Dendritic cell treated with granulocyte-macrophage colony-stimulating factor and Interleukin-4, amounts not matched to agents 40 ng/mL and 50 ng/mL, for 4 days (primary cell): ENCODE measurements at regions not wholly inside any gene's neighbourhood (a gene's known extent, or its start where the extent isn't known, plus 50 kb on each side); places are given as distances from the start of the nearest gene placed in this dataset.

Experiments used
- H3K27ac Mint-ChIP-seq: one replicate; pipeline ENCODE4 v1.8.0; 2022; ENCODE audit warnings: mild to moderate bottlenecking, mixed read lengths
- H3K27me3 Mint-ChIP-seq: one replicate; pipeline ENCODE4 v1.8.0; 2022; ENCODE audit warnings: mild to moderate bottlenecking, mixed read lengths
- H3K36me3 Mint-ChIP-seq: one replicate; pipeline ENCODE4 v1.8.0; 2022; ENCODE audit warnings: low read depth, mixed read lengths
- H3K4me1 Mint-ChIP-seq: one replicate; pipeline ENCODE4 v1.8.0; 2022; ENCODE audit warnings: low read depth, mixed read lengths
- H3K4me3 Mint-ChIP-seq: one replicate; pipeline ENCODE4 v1.8.0; 2022; ENCODE audit warnings: mild to moderate bottlenecking, moderate library complexity, mixed read lengths
- H3K9me3 Mint-ChIP-seq: one replicate; pipeline ENCODE4 v1.8.0; 2022; ENCODE audit warnings: mixed read lengths
- intact Hi-C: fragments of 100-400 bp; cut with micrococcal nuclease; formaldehyde crosslinking; loops from one replicate; pipeline ENCODE4 v1.15.0; 2022

GRCh38 chr20:10752206-10752605, 78.4 kb upstream of the JAG1 start:
- intact Hi-C loops, result no loop called here
- H3K9me3 Mint-ChIP-seq, result no peaks in the 10 kb centered on the region

GRCh38 chr20:10754824-10755223, 81.0 kb upstream of the JAG1 start:
- intact Hi-C loops, result no loop called here
- peaks cover 5% of the 10 kb centered on the region for H3K27me3 Mint-ChIP-seq
- no peaks in the 10 kb centered on the region for H3K9me3 Mint-ChIP-seq
- no peaks in the 10 kb centered on the region for H3K4me1 Mint-ChIP-seq
- H3K36me3 Mint-ChIP-seq, result no peaks in the 10 kb centered on the region
- no peak overlapping the region for H3K27ac Mint-ChIP-seq
- H3K4me3 Mint-ChIP-seq, result no peak overlapping the region

More at GRCh38 chr20:10752206-10752605, 78.4 kb upstream of the JAG1 start:
- H3K27ac Mint-ChIP-seq, result no peak overlapping the region
- no peaks in the 10 kb centered on the region for H3K4me1 Mint-ChIP-seq
- H3K4me3 Mint-ChIP-seq, result no peak overlapping the region
- peaks cover 5% of the 10 kb centered on the region for H3K27me3 Mint-ChIP-seq
- H3K36me3 Mint-ChIP-seq, result no peaks in the 10 kb centered on the region

- no peaks in the 10 kb centered on the region for H3K36me3 Mint-ChIP-seq
- H3K27me3 Mint-ChIP-seq, result peaks cover 5% of the 10 kb centered on the region
- H3K27ac Mint-ChIP-seq, result no peak overlapping the region
- H3K4me3 Mint-ChIP-seq, result no peak overlapping the region
- intact Hi-C loops, result no loop called here
- H3K9me3 Mint-ChIP-seq, result no peaks in the 10 kb centered on the region
- no peaks in the 10 kb centered on the region for H3K4me1 Mint-ChIP-seq
Observed at GRCh38 chr20:10758446-10758845, 84.6 kb upstream of the JAG1 start.

GRCh38 chr20:10761232-10761631, 87.4 kb upstream of the JAG1 start:
- Mint-ChIP-seq H3K9me3 (no peaks in the 10 kb centered on the region), H3K36me3 (no peaks in the 10 kb centered on the region), H3K4me3 (no peak overlapping the region), H3K4me1 (no peaks in the 10 kb centered on the region), H3K27me3 (no peaks in the 10 kb centered on the region), H3K27ac (no peak overlapping the region)
- intact Hi-C loops, result no loop called here

GRCh38 chr20:10761786-10762185, 88.0 kb upstream of the JAG1 start:
- intact Hi-C loops, result no loop called here

GRCh38 chr20:10762216-10762615, 88.4 kb upstream of the JAG1 start:
- Mint-ChIP-seq H3K4me3 (no peak overlapping the region), H3K4me1 (no peaks in the 10 kb centered on the region), H3K27ac (no peak overlapping the region), H3K27me3 (no peaks in the 10 kb centered on the region), H3K9me3 (no peaks in the 10 kb centered on the region), H3K36me3 (no peaks in the 10 kb centered on the region)
- intact Hi-C loops, result no loop called here

More at GRCh38 chr20:10761786-10762185, 88.0 kb upstream of the JAG1 start:
- Mint-ChIP-seq H3K4me3 (no peak overlapping the region), H3K4me1 (no peaks in the 10 kb centered on the region), H3K9me3 (no peaks in the 10 kb centered on the region), H3K36me3 (no peaks in the 10 kb centered on the region), H3K27me3 (no peaks in the 10 kb centered on the region), H3K27ac (no peak overlapping the region)

- Mint-ChIP-seq H3K4me1 (no peaks in the 10 kb centered on the region), H3K4me3 (no peak overlapping the region), H3K27me3 (no peaks in the 10 kb centered on the region), H3K27ac (no peak overlapping the region), H3K36me3 (no peaks in the 10 kb centered on the region), H3K9me3 (no peaks in the 10 kb centered on the region)
- intact Hi-C loops, result no loop called here
Observed at GRCh38 chr20:10763112-10763511, 89.3 kb upstream of the JAG1 start.

- Mint-ChIP-seq H3K4me1 (peaks cover 6% of the 10 kb centered on the region), H3K27ac (no peak overlapping the region), H3K9me3 (peaks cover 8% of the 10 kb centered on the region), H3K4me3 (no peak overlapping the region), H3K36me3 (no peaks in the 10 kb centered on the region), H3K27me3 (no peaks in the 10 kb centered on the region)
- intact Hi-C loops, result no loop called here
Observed at GRCh38 chr20:10769700-10770099, 95.9 kb upstream of the JAG1 start.

- intact Hi-C loops, result no loop called here
- Mint-ChIP-seq H3K4me3 (no peak overlapping the region), H3K27ac (no peak overlapping the region), H3K27me3 (no peaks in the 10 kb centered on the region), H3K9me3 (peaks cover 8% of the 10 kb centered on the region), H3K36me3 (no peaks in the 10 kb centered on the region), H3K4me1 (peaks cover 6% of the 10 kb centered on the region)
Observed at GRCh38 chr20:10770753-10771152, 97.0 kb upstream of the JAG1 start.

GRCh38 chr20:10771435-10772140, 97.8 kb upstream of the JAG1 start:
- Mint-ChIP-seq H3K9me3 (peaks cover 8% of the 10 kb centered on the region), H3K27ac (no peak overlapping the region), H3K27me3 (no peaks in the 10 kb centered on the region), H3K4me1 (peaks cover 6% of the 10 kb centered on the region), H3K4me3 (no peak overlapping the region), H3K36me3 (no peaks in the 10 kb centered on the region)
- intact Hi-C loops, result no loop called here

- Mint-ChIP-seq H3K9me3 (peaks cover 8% of the 10 kb centered on the region), H3K27ac (no peak overlapping the region), H3K4me3 (no peak overlapping the region), H3K4me1 (no peaks in the 10 kb centered on the region), H3K27me3 (no peaks in the 10 kb centered on the region), H3K36me3 (no peaks in the 10 kb centered on the region)
- intact Hi-C loops, result no loop called here
Observed at GRCh38 chr20:10774357-10774943, 100.7 kb upstream of the JAG1 start.

GRCh38 chr20:10777710-10778109, 103.9 kb upstream of the JAG1 start:
- peaks cover 8% of the 10 kb centered on the region for H3K9me3 Mint-ChIP-seq
- no peak overlapping the region for H3K27ac Mint-ChIP-seq
- intact Hi-C loops, result no loop called here
- H3K27me3 Mint-ChIP-seq, result no peaks in the 10 kb centered on the region
- H3K4me3 Mint-ChIP-seq, result no peak overlapping the region
- no peaks in the 10 kb centered on the region for H3K36me3 Mint-ChIP-seq
- no peaks in the 10 kb centered on the region for H3K4me1 Mint-ChIP-seq

GRCh38 chr20:10779911-10780310, 106.1 kb upstream of the JAG1 start:
- Mint-ChIP-seq H3K27ac (no peak overlapping the region), H3K36me3 (no peaks in the 10 kb centered on the region), H3K4me1 (peaks cover 5% of the 10 kb centered on the region), H3K9me3 (no peaks in the 10 kb centered on the region), H3K4me3 (no peak overlapping the region), H3K27me3 (no peaks in the 10 kb centered on the region)
- intact Hi-C loops, result no loop called here

GRCh38 chr20:10780901-10781300, 107.1 kb upstream of the JAG1 start:
- Mint-ChIP-seq H3K27me3 (no peaks in the 10 kb centered on the region), H3K4me3 (no peak overlapping the region), H3K36me3 (no peaks in the 10 kb centered on the region), H3K9me3 (no peaks in the 10 kb centered on the region), H3K27ac (no peak overlapping the region), H3K4me1 (peaks cover 5% of the 10 kb centered on the region)
- intact Hi-C loops, result no loop called here

GRCh38 chr20:10781526-10781925, 107.7 kb upstream of the JAG1 start:
- Mint-ChIP-seq H3K27ac (no peak overlapping the region), H3K9me3 (no peaks in the 10 kb centered on the region), H3K4me1 (peaks cover 5% of the 10 kb centered on the region), H3K36me3 (no peaks in the 10 kb centered on the region), H3K27me3 (no peaks in the 10 kb centered on the region), H3K4me3 (no peak overlapping the region)
- intact Hi-C loops, result no loop called here
